ENCODE measurements at regions not wholly inside any gene's neighbourhood (a gene's known extent, or its start where the extent isn't known, plus 50 kb on each side); places are given as distances from the start of the nearest gene placed in this dataset.

- DNase-seq, result peak; percentile 3
Measured at GRCh38 chr10:83952314-83952713, 187.0 kb upstream of the GHITM start.

GRCh38 chr10:83953589-83953988 lies 185.7 kb upstream of the GHITM start:
- DNase-seq, result no peak

- DNase-seq, result no peak
Measured at GRCh38 chr10:83954193-83954799, 185.0 kb upstream of the GHITM start.

GRCh38 chr10:83955406-83955805 lies 183.9 kb upstream of the GHITM start:
- no peak for DNase-seq

GRCh38 chr10:83957168-83957947 lies 182.0 kb upstream of the GHITM start:
- no peak for DNase-seq

- no peak for DNase-seq
Measured at GRCh38 chr10:83959328-83959727, 180.0 kb upstream of the GHITM start.

GRCh38 chr10:83960125-83960524 lies 179.2 kb upstream of the GHITM start:
- no peak for DNase-seq

GRCh38 chr10:83961620-83962019 lies 177.7 kb upstream of the GHITM start:
- peak; percentile 5 for DNase-seq

- DNase-seq, result no peak
Measured at GRCh38 chr10:83963446-83963845, 175.9 kb upstream of the GHITM start.

GRCh38 chr10:83965473-83965872 lies 173.8 kb upstream of the GHITM start:
- DNase-seq, result no peak

- DNase-seq, result no peak
Measured at GRCh38 chr10:83968052-83968451, 171.3 kb upstream of the GHITM start.

GRCh38 chr10:83978681-83979383 lies 160.5 kb upstream of the GHITM start:
- no peak for DNase-seq

- no peak for DNase-seq
Measured at GRCh38 chr10:83982812-83983211, 156.5 kb upstream of the GHITM start.

- DNase-seq, result peak; percentile 35
Measured at GRCh38 chr10:83983578-83984255, 155.6 kb upstream of the GHITM start.

GRCh38 chr10:83984256-83984640 lies 155.1 kb upstream of the GHITM start:
- DNase-seq, result no peak

- DNase-seq, result no peak
Measured at GRCh38 chr10:83986800-83987199, 152.5 kb upstream of the GHITM start.

GRCh38 chr10:83987216-83987615 lies 152.1 kb upstream of the GHITM start:
- DNase-seq, result no peak

- DNase-seq, result no peak
Measured at GRCh38 chr10:83988435-83988834, 150.9 kb upstream of the GHITM start.

GRCh38 chr10:83990126-83990525 lies 149.2 kb upstream of the GHITM start:
- no peak for DNase-seq

- no peak for DNase-seq
Measured at GRCh38 chr10:83991986-83992753, 147.1 kb upstream of the GHITM start.

GRCh38 chr10:83994325-83994724 lies 145.0 kb upstream of the GHITM start:
- no peak for DNase-seq

- DNase-seq, result no peak
Measured at GRCh38 chr10:83995738-83996331, 143.5 kb upstream of the GHITM start.
